HG03045 (cell line): ENCODE measurements at regions not wholly inside any gene's neighbourhood (a gene's known extent, or its start where the extent isn't known, plus 50 kb on each side); places are given as distances from the start of the nearest gene placed in this dataset.
"Not testable (repeated sequence)": the region's sequence is repeated elsewhere in the genome, so short reads cannot be mapped to it uniquely, and the experiment has no call there.

Experiments used
- ATAC-seq: cut with Tn5 transposase; IDR thresholded peaks from one replicate; pipeline ENCODE4 v1.9.1; 2021; ENCODE audit warnings: mild to moderate bottlenecking, moderate library complexity; ENCODE audit not compliant: unreplicated experiment

DNA sequence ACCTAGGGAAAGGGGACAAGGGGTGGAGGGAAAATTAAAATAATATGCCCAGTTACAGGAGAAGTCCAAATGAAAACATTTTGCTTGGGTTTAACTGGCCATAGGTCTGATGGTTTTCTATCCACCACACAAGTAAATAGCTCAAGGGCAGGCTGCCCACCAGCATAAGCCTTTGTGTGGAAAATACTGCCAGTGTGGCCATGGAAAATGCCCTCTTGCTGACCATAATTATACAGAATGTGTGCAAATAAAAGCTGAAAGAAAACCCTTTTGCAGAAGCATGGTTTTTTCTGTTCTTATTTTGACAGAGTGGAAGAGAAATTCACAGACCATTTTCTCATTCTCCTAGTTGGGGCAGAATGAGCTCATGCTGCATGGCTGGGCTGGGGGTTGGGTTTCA lies 111.3 kb upstream of the SIX2 start:
- ATAC-seq: no peak

DNA sequence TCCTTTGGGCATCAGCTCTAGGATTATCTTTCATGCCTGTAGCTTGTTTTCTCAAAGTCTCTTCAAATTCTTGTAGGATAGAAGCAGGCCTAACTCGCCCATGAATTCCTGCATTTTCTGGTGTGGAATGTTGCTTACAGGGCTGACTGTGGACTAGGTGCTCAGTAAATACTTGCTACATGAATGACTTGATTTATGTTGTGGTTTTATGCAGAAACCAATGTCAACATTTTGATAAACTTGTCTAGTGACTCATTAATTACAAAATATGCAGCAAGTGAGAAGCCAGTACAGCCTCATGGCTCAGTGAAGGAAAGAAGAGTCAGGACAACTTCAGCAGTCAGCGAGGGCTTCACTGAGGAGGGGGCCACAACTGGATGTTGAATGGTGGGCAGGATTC lies 110.6 kb upstream of the SIX2 start:
- no peak for ATAC-seq

DNA sequence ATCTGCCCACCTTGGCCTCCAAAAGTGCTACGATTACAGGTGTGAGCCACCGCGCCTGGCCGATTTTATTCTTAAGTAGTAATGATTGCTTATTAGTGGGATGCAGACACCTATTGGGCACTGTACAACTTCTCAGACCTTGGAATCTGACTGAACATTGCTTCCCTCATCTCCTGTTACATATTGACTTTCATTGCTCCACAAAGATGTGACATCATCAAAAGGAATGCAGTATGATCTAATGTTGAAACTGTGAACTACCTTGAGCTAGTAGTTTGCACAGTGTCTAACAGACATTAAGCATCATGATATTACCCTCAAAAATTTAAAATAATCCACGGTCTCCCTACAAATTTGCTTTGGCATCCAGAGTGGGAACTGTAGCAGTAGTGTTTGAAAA lies 109.8 kb upstream of the SIX2 start:
- ATAC-seq: no peak

DNA sequence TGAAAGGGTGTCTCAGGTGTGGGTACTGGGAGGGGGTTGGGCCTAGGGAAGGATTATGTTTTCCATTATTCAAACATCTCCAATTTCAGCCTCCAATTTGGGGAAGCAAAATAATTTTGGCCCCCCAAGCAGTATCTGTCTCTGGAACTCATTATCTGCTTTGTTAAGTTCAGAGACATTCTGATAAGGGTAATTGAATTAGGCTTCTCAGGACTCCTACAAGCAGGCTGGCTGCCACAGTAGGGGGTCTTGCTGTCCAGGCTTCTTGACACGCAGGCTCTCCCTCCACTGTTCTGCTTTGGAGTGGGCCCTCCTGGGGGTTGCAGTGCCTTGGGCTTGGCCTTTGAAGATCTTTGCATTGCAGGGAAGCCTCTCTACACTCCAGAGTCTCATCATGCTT lies 108.1 kb upstream of the SIX2 start:
- no peak for ATAC-seq

DNA sequence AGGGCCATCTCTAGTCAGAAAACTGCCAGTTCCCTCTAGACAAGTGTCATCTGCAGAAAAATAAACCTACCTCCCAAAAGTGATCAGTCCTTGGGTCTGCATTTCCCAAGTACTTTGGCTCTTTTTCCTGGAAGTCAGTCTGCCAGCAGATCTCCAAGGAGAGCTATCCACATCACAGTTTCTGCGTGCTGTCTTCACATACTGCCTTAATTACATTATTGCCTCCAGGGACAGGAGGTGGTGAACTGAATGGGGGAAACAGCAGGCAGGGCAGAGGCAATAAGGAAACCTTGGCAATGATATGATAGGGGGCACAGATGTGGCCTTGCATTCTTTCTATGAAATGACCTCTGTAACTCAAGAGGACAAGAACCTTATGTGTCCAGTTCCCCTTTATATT lies 105.9 kb upstream of the SIX2 start:
- ATAC-seq: no peak

DNA sequence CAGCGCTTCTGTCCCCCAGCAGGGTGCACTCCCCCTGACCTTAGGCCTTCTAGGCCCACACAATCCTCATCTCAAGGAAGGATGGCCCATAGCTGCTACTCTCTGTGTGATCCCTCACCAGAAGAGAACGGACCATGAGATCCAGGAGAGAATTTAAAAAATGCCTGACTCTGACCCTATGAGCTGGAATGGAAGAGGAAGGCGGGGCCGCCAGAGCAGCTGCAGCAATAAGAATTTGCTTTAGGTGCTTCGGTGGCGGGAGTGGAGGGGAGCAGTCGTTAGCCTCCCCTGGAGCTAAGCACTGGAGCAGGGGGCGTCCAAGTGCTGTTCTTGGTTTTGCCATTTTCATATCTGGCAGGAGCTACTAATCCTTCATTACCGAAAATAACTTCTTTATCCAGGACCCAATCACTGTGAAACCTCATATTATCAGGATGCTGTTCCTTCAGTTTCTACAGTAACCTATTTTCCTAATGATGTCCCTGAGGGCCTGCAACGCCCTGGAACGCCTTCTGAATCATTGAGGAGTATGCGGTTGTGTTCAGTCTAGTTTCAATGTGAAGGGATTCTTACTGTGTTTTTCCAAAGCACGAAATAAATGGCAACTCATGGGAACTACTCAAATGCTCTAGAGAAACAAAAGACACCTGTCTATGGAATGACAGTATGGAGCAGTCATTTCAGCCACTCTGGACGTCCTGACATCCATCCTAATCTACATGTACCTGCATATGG lies 105.1 kb upstream of the SIX2 start:
- no peak for ATAC-seq

DNA sequence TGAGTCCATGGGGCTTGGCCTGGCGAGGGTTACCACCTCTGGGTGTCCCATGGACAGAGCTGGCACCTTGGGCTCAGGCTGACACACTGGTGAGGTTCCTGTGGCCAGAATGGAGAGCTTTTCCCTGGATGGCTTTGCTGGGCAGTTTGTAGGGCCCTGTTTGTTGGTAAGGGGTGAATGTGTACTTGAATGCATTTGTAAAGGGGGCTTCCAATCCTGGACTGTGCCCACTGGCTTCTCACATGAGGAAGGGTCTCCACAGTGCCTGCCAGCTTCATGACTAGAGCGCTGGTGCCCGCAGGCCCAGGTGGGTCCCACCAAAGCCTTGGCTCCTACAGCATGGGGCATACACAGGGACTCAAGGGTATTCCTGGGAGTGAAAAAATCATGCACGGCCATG lies 103.5 kb upstream of the SIX2 start:
- ATAC-seq: no peak

DNA sequence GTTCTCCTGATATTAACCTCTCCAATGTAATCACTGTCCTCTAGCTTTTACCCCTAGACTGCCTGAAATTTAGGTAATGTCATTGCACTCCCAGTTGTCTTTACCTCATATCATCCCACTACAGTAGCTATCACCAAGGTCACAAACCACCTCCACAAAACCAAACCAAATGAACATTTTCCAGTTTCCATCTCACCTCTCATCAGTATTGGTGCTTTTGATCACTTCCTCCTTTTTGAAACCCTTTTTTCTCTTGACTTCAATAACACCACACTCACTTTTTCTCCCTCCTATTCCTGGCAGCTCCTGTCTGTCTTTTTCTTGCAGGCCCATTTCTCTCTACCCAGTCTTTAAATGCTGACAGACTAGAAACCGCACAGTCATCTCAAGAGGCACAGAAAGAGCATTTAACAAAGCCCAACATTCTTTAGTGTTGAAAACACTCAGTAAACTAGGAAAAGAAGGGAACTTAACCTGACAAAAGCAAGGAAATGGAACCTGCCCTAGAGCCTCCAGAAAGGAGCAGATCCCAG lies 95.9 kb upstream of the SIX2 start:
- ATAC-seq: no peak

DNA sequence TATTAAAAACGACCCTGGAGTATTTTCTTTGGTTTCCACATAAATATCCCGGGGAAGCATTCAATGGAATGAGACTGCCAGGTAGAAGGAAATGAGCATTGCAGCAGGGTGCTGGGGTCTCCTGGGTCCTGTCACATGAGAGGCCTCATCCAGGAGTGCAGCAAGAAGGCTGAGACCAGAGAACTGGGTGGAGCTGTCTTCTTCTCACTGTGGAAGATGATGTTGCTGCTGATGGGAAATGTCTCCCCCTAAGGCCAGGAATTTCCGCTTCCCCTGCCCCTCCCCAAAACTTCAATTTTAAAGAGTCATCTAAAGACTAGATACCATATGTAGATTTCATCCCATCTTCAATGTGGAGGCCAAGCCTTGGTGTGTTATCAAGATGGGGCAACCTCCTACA lies 95.2 kb upstream of the SIX2 start:
- no peak for ATAC-seq

DNA sequence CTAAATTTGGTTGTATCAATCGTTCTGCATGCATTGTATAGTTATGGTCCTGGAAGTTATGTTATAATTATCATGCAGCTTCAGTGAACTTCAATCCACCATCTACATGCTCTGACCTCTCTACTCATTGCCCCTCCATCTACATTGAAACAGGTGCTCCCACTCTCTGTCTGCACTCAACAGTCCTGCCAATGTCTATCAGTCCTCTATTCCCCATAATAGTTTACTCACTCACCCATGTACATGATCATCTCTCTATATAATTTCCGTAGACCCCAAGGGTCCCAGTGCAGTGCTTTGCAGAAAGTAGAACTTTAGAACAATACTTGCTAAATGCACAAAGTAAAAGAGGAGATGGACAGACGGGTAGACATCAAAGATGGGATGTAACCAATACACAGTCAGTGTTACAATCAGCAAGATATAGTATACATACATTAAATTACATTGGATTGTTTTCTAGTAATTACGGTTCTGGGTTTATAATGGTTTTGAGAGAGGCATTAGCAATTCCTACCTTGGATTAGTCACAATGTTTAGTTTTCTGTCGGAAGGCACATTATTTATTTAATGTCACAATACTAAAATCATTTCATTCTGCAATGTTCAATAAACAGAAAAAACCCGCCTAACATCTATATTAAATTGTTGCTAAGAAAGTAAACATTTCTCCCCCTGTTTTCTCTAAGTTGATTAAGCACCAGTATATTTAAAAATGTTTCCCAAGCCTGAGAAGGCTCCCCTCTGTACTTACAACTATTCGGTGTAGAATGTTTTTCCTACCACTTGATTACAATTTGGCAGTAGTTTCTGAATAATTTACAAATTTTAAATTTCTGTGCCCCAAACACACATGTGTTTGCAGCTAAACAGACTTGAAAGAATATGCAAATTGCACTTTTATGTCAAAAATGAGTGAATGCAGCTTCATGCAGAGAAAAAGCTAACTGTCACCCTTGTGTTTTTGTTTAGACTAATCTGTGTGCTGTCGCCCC lies 94.4 kb upstream of the SIX2 start:
- no peak for ATAC-seq

DNA sequence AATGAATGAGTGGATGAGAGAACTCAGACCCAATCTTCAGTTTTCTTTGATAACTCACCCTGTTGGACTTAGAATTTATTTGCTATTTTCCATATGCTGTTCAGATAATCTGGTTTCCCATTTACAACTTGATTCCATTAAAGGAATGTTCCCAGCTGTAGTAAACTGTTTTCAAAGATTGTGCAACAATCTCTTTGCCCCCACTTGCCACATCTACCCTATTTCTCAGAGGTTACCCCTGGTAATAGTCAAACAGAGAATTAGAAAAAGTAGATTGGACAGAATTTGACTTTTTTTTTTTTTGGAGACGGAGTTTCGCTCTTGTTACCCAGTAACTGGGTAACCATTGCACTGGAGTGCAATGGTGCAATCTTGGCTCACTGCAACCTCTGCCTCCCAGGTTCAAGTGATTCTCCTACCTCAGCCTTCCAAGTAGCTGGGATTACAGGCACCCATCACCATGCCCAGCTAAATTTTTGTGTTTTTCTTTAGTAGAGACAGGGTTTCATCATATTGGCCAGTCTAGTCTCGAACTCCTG lies 93.4 kb upstream of the SIX2 start:
- ATAC-seq: no peak

DNA sequence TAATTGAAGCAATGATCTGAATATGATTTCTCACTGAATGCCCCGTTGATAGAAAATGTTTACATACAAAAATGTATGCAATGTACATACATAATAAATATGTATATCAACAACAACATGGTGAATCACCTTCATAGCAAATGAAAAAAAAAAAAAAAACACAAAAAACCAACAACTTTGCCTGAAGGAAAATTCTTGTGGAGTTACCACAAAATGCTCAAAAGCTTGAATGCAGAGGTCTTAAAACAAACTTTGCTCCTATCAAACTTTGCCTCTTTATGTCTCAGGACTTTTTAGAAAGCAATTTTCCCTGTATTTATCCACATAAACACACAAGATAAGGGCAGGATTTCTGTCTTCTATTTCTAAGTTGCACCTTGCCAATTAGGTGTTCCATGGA lies 92.9 kb upstream of the SIX2 start:
- ATAC-seq: no peak

DNA sequence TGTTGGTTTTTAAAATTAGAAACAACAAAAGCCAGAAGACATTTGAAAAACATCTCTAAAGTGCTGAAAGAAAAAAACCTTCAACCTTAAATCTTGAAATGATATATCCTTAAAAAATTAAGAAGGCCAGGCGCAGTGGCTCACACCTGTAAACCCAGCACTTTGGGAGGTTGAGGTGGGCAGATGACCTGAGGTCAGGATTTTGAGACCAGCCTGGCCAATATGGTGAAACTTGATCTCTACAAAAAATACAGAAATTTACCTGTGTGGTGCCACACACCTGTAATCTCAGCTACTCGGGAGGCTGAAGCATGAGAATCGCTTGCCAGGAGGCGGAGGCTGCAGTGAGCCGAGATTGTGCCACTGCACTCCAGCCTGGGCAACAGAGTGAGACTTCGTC lies 87.7 kb upstream of the SIX2 start:
- no peak for ATAC-seq

DNA sequence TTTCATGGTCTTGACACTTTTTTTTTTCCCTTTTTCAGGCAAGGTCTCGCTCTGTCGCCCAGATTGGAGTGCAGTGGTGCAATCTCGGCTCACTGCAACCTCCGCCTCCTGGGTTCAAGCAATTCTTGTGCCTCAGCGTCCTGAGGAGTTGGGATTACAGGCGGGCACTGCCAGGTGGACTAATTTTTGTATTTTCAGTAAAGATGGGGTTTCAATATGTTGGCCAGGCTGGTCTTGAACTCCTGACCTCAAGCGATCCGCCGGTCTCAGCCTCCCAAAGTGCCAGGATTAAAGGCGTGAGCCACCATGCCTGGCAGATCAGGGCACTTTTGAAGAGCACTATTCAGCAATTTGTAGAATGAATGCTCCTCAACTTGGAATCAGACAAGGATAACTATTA lies 86.8 kb upstream of the SIX2 start:
- not testable (repeated sequence) for ATAC-seq

DNA sequence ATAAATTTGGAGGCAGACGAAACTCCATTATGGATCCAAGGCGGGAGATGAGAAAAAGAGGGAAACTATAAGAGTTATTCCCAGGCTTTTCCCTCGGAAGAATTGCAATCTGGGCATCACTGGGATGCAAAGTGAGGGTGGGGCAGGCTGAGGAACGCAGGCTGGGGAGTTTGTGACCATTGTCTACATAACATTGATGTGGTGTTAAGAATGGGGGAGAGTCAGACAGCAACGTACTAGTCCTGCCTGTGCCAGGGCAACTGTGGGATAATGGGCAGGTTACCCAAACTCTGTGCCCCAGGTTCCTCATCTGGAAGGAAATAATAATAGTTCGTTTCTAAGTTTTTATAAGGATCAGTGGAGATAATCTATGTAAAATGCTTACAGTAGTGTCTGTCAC lies 84.4 kb upstream of the SIX2 start:
- ATAC-seq: no peak

DNA sequence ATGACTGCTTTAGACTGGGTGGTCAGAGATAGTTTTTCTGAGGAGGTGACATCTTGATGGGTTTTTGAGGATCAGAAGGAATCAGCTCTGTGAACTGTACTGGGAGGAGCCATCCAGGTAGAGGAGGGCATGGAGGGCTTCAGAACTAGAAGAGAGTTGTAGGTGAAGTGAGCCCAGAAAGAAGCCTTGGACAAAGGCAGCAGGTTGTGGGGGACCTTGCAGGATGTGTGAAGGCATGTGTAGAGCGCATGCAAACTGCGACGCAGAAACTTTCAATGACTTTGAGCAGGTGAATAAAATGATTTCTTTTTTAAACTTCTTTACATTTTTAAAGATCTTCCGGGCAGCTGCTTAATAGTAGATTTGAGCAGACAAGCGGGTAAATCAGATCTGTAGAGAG lies 83.9 kb upstream of the SIX2 start:
- ATAC-seq: no peak

DNA sequence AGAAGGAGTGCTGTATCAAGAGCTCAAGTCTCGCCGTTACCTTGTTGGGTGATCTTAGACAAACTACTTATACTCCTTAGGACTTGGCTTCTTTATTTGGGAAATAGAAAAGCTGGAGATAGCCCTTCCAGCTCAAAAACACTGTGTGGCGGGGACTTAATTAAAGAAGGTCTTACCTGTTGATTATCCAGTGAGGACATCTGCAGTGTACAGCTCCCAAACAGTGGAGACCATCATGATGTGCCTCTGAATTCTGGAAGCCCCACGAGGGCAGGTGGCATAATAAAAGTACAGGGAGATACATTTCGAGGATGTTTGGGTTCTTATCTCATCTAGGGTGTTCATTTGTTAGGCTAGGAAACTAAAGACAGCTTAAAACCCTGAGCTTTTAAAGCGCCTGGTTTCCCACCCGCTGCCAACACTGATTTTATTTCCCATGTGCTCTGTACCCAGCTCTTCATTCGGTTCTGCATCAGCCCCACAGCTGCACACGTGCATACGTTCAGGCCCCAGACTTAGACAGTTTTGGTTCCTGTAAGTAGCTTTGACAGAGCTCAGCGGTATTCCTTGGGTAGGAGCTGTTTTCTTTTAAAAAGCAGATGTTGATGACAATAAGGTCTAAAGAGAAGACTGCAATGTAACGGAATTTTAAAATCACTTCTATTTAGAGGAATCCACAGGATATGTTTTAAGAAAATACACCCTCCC lies 80.5 kb upstream of the SIX2 start:
- no peak for ATAC-seq

DNA sequence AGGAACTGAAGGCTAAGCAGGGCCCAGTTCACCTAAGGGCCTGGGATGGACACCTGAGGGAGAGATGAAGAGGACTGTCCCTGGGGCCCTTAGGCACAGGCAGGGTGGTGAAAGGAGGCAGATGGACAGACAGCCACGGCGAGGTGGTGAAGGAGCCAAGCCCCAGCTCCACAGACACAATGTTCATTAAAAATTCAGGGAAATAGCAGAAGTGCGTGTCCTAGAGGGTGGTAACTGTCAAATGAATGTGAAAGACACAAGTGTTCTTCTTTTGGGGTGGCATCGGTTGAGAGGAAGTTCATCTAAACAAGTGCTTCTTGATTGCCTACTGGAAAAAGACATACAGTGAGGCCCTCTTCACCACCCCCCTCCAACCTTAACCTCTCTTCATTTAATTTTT lies 76.2 kb upstream of the SIX2 start:
- no peak for ATAC-seq

DNA sequence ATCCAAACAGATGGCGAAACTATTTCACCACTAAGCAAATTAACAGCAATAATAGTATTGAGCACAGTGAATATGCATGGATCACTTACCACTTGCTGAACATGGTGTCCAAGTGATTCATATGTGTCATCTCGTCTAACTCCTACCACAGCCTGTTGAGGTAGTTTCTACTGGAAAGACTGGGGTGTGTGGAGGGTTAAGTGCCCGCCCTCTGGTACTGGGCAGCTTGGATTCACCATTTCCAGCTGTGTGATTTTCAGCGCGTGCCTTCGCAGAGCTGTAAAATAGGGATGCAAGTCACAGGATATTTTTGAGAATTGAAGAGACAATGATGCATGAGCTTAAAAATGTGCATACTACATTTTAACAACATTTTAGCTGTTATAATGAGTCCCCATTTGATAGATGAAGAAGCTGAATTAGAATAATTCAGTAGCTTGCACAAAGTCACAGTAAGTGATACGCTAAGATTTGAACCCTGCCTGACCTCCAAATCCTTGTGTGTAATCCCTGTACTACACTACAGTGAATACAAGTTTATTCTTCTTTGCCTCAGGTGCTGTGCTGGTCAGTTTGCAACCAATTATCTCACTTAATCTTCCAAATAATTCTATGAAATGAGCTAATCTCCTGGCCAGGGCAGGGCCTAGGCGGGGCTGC lies 75.2 kb upstream of the SIX2 start:
- no peak for ATAC-seq

DNA sequence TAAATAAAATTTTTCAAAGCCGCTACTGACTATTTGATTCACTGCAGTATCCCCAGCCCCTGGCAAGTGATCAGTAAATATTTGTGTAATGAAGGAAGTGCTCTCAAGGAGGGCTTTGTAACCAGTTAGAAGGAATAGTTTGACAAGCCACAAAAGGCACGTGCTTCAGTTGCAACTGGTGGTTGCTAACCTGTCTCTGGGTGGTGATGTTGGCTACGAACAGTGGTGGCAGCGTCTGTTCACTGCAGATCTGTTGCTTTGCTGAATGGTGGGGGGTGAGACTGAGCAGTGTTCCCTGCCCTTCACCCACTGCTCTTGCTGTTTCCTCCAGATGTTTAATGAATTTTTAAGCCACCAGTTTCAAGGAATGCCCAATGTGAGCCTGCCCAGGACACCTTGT lies 73.9 kb upstream of the SIX2 start:
- no peak for ATAC-seq

DNA sequence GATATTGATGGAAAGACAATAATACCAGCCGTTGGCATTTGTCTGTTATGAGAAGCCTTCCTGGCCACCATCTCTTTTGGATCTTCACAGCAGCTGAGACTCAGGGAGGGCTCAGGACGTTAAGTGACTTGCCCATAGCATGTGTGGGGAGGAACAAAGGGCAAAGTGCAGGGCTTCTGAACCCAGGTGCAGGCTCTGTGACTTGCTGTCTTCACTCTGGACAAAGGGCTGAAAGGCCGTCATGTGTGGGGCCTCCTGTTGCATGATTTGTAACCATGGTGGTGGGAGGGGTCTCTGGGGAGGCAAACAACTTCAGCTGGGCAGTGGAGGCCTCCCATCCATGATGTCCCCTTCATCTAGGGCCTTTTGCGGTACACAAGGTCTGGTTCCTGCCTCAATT lies 65.5 kb upstream of the SIX2 start:
- ATAC-seq: no peak
